HG03025 (cell line): ENCODE measurements at regions not wholly inside any gene's neighbourhood (a gene's known extent, or its start where the extent isn't known, plus 50 kb on each side); places are given as distances from the start of the nearest gene placed in this dataset.

ENCODE experiments used
- ATAC-seq: cut with Tn5 transposase; IDR thresholded peaks from one replicate; pipeline ENCODE4 v1.9.1; 2021; ENCODE audit warnings: mild to moderate bottlenecking, moderate library complexity; ENCODE audit not compliant: unreplicated experiment, low FRiP score

DNA sequence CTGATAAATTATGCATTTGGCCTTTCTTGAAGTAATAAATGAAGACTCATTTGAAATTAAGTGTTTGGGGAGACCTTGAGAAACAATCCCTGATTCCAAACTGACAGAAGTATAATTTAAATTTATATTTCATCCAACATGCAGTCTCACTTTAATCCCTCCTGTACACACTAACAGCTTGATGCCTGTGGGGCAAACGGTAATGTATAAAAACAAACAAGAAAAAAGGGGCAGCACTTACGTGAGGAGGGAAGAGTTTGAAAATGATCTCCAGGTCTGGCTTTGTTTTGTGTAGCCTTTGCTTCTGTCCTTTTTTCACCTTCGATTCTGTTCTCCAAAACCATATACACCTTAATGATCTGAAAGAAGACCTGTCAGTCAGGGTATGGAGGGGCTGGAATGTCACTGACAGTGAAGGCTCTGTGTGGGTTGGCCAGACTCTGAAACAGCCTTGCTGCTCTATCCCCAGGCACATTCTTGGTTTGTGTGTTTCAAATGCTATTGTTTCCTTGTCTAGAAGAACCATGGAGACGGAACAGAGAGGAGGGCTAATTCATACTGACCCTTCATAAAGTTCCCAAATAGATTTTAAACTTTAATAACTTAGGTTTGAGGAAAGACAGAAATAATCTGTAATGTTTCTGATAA is 338.2 kb upstream of the WWC1 start:
- ATAC-seq, result no peak

DNA sequence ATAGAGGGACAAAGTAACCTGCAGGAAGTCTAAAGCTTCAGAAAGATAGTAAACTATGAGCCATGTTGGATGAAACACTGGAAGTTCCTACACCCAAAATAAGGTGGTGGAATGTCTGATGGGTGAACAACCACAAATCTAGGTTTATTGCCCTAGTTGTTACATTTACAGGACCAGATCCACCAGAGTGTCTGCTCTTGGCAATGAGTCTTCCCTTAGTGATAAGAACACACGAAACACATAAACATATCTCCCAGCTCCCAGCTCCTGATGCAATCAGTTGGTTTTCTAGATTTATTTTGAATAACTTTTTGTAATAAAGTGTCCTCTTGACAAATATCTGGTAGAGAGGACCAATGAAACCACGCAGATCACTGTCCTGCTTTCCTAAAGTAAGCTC is 329.7 kb upstream of the WWC1 start:
- ATAC-seq, result no peak

DNA sequence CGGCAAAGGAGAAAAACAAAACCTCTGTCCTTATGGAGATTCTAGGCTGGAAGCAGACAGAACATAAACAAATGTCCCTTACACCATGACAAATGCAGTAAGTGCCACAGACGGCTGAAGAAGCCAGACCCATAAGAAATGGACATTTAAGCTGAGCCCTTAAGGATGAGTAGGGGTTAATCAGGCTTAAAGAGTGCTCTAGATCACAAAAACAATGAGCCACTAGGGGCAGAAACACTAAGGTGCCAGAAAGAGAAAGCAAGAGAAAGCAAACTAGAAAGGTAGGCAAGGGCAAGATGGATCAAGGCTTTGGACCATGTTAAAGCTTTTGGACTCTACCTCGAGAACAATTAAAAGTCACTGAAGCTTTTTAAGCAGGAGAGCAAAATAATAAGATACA is 326.9 kb upstream of the WWC1 start:
- ATAC-seq, result no peak

DNA sequence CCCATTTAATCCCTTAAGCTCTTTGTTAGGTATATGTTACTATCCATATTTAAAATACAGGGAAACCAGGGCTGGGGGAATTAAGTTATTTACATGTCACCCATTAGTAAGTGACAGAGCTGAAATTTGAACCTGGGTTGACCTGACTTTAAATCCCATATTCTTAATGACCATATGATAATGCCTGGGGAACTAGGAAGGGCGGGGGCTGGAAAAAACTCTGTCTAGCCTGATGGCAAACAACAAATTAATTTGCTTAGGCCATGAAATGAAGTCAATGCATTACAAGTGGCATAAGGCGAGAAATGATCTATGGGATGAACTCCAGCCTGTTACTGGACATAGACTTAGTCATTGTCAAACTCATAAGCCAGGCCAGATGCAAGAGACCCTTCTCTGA is 325.7 kb upstream of the WWC1 start:
- no peak for ATAC-seq

DNA sequence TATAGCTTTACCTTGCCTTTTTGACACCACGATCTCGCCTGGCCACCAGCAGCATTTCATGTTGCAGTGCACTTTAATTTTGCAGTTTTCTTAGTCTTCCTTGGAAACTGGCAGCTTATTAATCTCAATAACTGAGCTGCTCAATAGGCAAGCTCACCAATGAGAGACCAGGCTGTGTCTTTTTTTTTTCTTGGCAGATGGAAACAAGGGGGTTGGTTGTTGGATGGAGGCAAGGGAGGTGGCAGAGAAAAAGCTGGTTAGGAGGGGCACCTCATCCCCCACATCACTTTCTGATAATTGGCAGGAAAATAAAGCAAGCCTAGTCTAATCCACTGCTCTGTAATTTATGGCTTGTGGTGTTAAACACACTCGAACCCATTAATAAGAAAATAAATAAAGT is 324.5 kb upstream of the WWC1 start:
- no peak for ATAC-seq

DNA sequence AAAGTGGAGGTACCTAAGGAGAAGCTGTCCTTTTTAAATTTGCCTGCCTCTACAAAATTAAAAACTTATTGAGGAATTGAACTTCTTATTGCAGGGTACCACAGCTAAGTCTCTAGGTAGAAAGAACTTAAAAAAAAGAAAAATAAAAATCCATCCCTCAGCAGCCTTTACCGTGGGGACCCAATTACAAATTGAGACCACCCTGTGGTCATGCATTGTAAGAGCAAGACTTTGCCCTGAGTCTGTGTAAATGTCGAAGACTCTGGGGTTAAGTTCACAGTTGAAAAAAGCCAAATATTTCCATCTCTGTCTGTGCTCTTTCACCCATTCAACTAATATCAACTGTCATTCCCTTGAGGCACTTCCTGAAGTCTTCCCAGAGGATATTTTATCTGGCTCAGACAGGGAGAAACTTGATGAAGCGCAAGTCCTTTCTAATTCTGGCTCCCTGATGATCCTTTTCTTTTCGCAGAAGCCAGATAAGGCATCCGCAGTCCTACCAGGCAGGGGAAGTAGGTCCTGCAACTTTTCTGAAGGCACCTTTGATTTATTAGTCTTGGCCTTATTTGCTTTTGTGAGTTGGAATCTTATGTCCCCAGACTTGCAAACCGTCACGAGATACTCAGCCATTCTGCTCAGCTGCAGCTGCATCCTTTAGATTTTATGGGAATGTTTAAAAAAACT is 323.8 kb upstream of the WWC1 start:
- ATAC-seq, result no peak

DNA sequence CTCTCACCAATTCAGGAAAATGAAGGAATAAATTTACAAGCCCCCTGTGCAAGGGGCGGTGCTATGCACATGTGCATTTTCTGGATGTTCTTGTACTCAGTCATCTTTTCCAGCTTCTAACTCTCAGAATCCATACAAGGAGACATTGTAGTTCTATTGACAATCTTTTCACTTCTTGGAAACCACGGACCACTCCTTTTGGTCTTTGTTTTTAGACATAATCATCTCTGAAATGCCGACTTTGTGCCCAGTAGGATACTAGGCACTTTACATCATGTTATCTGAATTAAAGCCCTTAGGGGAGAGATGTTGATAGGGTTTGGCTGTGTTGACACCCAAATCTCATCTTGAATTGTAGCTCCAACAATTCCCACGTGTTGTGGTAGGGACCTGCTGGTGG is 322.6 kb upstream of the WWC1 start:
- ATAC-seq, result no peak

DNA sequence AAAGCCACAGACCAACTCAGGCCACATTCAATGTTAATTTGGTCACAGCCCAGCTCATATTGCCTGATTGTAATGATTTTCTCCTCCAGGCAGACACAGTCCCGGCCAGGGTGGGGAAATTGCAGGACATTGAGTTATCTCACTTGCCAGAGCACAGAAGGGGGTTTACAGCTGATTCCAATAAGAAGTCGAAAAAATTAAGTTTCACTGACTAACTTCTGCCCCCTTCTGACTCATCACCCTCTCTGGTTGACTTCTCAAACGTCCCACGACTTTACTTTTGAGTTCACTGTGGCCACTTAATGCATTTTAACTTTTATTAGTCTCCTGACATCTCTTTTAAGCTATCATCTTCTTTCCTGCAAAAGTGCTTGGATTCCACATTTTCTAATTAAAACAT is 321.4 kb upstream of the WWC1 start:
- ATAC-seq, result no peak

DNA sequence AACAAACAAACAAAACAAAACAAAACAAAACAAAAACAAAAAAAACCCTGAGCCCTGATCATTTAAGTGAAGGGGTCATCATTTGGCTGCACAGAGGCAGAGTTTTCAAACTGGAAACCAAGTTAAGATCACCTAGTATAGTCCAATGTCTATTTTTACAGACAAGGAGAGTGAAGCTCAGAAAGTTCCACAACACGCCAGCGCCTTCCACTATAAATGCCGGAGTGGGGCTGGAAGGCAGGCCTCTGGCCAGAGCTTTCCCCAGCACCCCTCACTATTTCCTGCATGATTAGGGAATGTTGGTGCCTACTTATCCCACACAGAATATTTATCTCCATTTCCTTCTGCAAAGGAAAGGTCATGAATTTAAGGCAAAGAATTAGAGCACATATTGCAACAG is 319.7 kb upstream of the WWC1 start:
- ATAC-seq, result no peak

DNA sequence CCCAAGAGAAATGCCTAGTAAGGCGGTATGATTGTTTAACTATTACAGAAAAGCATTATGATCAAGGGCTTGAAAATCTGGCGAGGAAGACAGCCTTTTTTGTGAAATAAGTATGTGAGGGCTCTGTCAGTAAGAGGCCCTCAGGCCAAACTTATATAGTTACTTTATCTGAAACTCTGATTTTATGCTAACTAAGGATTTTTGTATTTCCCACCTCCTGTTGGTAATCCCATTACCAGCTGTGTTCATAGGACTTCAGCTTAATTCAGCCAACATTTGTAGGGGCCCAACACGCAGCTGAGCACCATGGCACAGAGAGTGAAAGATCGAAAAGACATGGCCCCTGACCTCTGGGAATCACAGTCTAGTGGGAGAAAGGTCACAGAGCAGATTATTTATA is 318.3 kb upstream of the WWC1 start:
- no peak for ATAC-seq

DNA sequence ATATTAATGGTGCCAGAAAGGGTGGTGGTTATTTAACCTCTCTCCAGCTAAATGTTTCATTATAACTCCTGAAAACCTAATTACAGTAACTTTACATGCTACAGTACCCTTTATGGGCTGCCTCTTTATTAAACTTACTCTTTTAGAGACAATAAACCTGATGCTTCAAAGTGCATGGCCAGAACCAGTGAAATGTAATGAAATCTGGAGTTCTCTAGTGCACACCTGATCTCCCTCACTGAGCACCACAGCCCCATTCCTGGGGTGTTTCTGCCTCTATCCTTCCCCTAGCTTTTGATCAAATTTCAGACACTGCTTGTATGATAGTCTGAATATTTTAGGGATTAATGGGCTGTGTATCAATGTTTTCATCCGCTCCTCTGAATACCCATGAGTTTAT is 306.5 kb upstream of the WWC1 start:
- ATAC-seq, result no peak

DNA sequence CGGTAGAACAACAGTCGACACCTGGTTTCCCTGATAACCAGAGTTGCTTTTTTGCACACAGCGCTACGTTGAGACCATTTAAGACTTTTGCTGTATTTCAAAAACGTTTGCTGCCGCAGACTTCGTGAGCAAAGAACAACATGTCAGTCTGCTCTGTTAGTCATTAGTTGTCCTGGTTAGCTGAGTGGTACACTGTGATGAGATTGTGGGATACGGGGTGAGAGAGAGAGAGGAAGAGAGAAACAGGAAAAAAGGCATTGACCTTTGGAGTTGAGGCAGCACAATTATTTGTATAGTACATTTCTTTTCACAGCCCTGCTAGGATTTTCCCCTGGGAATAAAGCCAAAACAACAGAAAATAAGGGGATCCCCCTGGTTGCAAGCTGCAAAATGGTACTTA is 306.1 kb upstream of the WWC1 start:
- ATAC-seq, result no peak

DNA sequence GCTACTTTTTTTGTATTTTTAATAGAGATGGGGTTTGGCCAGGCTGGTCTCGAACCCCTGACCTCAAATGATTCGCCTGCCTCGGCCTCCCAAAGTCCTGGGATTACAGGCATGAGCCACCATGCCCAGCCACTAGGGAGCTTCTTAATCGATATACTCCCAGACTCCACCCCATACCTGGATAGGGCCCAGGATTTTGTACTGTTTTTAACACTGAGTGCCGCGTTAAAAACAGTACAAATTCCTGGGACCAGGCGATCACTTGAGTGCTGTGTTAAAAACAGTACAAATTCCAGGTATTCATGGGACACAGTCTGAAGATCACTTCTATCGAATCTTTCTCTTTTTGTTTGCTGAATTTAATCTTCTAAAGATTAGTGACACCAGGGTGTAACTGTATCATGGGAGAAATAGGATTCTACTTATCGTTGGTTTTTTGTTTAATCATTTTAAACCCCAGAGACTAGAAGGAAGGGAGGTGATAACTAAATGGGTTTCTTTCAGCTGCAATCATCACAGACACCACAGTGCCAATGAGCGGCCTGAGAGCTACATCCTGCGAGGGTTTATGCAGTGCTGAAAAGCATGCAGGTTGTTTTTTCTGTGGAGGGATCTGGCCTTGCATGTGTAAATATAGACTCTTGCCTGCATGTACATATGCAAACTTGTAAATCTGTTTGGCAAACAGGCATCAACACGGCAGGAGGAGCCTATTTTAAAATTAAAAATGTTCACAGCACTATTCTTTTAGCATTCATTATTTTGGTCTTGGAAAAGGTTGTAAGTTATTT is 303.8 kb upstream of the WWC1 start:
- no peak for ATAC-seq

DNA sequence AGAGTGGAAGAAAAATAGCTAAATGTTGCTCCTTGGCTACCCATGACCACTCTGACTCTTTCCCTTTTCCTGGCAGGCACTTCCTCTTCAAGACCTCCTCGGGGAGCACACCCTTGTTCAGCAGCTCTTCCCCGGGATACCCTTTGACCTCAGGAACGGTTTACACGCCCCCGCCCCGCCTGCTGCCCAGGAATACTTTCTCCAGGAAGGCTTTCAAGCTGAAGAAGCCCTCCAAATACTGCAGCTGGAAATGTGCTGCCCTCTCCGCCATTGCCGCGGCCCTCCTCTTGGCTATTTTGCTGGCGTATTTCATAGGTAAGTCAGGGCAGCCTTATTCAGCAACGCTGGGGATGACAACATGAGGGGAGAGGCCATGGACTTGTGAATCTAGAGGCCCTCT is 298.6 kb upstream of the WWC1 start:
- no peak for ATAC-seq

DNA sequence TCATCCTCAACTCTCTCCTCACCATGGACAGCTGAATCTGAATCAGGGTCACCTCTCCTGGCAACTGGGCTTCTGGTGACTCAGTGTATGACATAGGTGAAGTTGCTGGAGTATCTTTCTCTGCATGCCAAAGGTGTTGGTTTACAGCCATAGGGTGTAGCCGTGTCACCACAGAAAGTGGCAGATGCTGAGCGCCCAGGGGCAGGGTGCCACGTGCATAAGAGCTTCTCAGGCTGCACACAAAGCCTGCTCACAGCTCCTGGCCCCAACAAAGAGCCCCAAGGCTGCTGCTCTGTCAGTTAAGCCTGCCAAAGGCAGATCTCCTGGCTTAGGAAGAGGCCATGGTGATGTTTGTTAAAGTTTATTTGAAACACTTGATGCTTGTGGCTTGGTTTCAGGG is 297.7 kb upstream of the WWC1 start:
- ATAC-seq, result no peak

DNA sequence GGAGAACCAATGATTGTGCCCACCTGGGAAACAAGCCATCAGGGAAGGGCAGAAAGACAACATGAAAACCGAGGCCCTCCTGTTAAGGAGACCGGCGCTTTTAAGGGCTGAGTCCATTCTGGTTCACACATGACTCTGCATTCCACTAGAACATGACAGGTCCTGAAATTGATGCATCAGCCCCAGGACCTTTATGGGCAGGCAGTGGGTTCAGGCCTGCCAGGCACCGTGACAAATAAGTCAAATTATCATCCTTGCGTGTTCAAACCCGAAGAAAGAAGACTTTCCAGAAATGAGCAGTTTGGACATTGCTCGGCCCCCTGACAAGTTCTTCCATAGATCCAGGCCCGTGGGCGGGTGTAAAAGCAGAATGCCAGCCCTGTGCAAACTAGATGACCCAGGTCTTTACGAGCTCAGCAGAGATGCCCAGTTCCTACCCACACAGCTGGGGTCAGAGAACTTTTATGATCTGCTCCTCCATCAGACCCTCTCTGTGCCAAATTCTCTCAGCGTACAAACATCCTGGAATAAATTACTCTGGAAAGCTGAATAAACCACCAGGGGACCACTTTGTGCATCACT is 295.5 kb upstream of the WWC1 start:
- no peak for ATAC-seq

DNA sequence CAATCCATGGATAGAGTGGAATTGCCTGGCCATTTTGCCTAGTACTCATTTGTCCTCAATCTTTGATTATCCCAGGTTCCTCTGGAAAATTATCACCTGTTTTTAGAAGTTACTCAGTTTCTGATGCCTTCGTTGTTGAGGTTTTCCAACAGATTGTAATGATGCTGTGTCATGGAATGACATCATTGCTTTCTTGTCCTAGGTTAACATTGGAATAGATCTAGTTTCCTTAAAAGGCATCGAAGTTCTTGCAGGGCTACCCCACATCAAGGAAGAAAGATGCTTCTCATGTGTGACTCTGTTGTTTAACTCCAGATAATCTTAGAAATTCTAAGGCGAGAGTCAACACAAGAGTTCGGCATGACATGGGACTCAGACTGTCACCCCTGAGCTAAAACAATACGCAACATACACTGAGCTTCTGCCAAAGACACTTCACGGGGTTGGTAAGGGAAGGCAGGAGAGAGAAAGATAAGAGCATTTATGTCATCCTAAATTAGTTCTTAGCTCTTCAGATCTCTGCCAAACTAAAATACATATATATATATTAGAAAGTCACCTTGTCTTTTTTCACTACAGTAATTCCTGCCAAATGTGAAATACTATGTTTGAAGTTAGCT is 293.2 kb upstream of the WWC1 start:
- ATAC-seq, result no peak

DNA sequence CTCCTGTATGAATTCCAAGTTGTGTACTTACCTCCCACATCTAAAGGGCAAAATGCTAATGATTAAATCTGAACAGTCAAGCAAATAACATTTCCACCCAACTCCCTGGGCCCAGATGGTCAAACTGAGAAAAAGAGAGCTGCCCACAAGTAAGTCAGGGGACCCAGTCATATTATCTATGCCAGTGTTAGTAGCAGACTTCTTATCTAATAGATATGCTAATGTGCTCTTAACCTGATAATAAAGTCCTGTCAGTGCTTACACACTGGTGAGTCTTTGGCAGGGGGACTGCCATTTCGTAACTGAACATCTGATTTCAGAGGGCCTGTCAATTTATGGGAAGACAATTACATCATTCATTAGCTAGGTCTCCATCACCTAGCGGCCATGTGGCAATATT is 292.3 kb upstream of the WWC1 start:
- ATAC-seq, result no peak

DNA sequence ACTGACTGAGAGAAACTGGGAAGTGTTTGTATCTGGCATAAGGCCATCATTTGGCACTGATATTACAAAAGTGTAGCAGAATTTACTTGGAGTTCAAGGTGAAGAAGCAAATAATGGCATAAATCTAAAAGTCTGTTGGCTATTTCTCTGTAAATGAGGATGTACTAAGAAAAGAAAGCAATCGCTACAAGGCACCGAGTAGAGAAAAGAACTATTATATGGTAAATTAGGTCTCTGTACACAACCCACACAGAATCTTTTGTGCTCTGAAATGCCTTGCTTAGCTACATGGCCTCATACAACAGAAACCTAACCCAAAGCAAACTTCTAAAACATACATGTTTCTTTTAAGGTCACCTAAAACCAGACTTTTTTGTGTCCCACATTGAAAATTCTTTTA is 290.1 kb upstream of the WWC1 start:
- no peak for ATAC-seq

DNA sequence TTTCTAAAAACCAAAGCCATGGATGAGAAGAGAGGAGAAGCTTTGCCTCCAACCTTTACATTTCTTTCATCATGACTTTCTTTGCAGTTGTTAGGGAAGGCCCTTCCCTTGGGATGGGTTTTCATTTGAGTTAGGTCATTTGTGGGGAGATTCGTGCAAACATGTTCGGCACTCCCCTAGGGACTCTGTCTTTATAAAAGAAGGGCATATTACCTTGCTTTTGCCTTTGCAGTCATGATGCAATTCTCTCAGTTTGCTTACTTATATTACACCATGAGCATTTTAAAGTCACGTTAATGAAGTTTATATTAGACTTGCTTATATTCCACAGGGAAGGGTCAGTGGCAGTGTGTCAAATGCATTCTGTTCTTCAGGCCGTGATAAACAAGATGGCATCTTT is 289.3 kb upstream of the WWC1 start:
- no peak for ATAC-seq

DNA sequence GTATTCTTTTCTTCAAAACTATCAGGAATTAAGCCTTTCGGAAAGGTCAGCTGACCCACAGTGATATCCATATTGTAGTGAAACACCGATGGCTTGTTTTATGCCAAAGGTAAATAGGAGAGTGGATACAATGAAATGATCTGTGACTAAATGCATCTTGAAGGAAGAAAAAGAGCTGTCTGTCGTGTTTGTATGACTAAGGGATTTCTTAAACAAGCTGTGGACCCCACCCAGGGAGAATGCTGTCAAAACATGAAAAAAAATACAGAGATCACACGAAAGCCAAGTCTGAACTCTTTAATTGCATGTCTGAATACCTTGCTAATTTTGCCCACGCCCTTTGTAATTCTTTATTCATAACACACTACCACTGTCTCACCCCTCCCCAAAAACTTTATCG is 286.4 kb upstream of the WWC1 start:
- ATAC-seq, result no peak
